Liver (tissue), 2 donors: ENCODE measurements at regions not wholly inside any gene's neighbourhood (a gene's known extent, or its start where the extent isn't known, plus 50 kb on each side); places are given as distances from the start of the nearest gene placed in this dataset.

ENCODE experiments used
- CTCF ChIP-seq: fragments of 150-350 bp; IDR thresholded peaks from 2 replicates; pipeline ENCODE4 v1.5.1; 2017; ENCODE audit warnings: improper control_type of control experiment, low read depth, low read length; ENCODE audit not compliant: missing input control
- YY1 ChIP-seq: IDR thresholded peaks from 2 replicates; pipeline ENCODE4 v1.6.1; 2016; ENCODE audit warnings: antibody characterized with exemption, mild to moderate bottlenecking
- donor health status: healthy.

GRCh38 chr10:111430070-111430469, 353.2 kb downstream of the ADRA2A start:
- TF ChIP-seq CTCF (no peak), YY1 (no peak)
